Testis (tissue), 2 donors: ENCODE measurements at regions not wholly inside any gene's neighbourhood (a gene's known extent, or its start where the extent isn't known, plus 50 kb on each side); places are given as distances from the start of the nearest gene placed in this dataset.

Experiments
- POLR2A ChIP-seq: fragments of 450-650 bp; IDR thresholded peaks from one replicate; pipeline ENCODE4 v1.6.1; 2017; ENCODE audit warnings: antibody characterized with exemption, mild to moderate bottlenecking, moderate library complexity
- TF ChIP-seq, protein P1 (sequence below), 3 experiments: fragments of 450-650 bp in 2 of 3; fragments of 200-600 bp in 1 of 3; sonication (generic) in 1 of 3; IDR thresholded peaks; one replicate each; pipeline ENCODE4 v1.5.1; 2016 to 2019; ENCODE audit warnings: antibody characterized with exemption in 3 of 3, mild to moderate bottlenecking in 2 of 3, moderate library complexity in 1 of 3

DNA sequence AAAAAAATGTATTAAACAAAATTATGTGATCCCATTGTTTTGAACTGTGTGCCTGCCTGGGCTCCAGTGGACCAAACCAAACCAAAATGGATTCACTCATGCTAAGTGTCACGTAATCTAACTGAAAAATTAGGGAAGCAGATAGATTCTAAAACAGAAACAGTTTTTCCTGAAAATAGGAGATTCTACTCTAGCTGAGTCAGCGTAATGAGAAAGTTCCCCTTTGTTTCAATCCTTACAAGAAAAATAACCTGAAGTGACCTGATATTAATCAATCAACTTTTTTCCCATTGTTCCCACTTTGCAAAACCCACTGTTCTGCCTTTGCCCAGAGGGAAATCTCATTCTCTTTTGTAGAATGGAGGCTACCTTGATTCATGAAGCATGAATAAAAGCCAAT is 682.4 kb upstream of the CDH10 start:
- no peak for TF ChIP-seq POLR2A
- TF ChIP-seq, protein P1, sequence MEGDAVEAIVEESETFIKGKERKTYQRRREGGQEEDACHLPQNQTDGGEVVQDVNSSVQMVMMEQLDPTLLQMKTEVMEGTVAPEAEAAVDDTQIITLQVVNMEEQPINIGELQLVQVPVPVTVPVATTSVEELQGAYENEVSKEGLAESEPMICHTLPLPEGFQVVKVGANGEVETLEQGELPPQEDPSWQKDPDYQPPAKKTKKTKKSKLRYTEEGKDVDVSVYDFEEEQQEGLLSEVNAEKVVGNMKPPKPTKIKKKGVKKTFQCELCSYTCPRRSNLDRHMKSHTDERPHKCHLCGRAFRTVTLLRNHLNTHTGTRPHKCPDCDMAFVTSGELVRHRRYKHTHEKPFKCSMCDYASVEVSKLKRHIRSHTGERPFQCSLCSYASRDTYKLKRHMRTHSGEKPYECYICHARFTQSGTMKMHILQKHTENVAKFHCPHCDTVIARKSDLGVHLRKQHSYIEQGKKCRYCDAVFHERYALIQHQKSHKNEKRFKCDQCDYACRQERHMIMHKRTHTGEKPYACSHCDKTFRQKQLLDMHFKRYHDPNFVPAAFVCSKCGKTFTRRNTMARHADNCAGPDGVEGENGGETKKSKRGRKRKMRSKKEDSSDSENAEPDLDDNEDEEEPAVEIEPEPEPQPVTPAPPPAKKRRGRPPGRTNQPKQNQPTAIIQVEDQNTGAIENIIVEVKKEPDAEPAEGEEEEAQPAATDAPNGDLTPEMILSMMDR (IDR thresholded peaks at IDR 0.05) = no peak
